HG03342 (cell line): ENCODE measurements at regions not wholly inside any gene's neighbourhood (a gene's known extent, or its start where the extent isn't known, plus 50 kb on each side); places are given as distances from the start of the nearest gene placed in this dataset.
"Not testable (repeated sequence)": the region's sequence is repeated elsewhere in the genome, so short reads cannot be mapped to it uniquely, and the experiment has no call there.

Source experiments
- ATAC-seq: cut with Tn5 transposase; IDR thresholded peaks from one replicate; pipeline ENCODE4 v1.9.1; 2021; ENCODE audit warnings: mild to moderate bottlenecking, moderate library complexity; ENCODE audit not compliant: unreplicated experiment

- ATAC-seq: no peak
Measured at GRCh38 chr6:167407239-167408064, 82.6 kb downstream of the TTLL2 start.

DNA sequence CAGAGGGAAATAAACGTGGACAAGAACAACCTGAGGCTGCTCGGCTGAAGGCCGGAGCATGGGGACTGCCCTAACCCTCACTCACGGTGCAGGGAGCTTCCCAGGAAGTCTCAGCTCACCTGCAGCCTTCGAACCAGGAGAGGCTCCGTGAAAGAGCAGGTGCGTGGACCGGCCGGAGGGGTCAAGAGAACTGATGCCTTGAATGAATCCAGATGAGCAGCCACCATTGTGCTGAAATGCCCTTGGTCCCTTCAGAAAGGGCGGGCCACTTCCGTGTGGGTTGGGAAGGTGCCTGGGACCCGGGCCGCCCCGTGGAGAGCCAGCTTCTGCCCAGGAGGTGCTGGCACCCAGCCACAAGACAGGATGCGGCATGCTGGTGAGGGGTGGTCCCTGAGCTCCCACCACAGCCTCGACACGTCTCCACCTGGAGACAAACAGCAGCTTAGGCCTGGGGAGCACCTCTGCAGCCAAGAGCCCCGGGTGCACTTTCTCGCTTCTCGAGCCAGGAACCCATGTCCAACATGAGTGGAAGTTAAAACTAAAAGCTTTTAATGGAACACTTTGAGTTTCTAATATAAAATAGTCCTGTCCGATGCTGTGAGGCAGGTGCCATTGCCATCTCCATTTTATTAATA lies 83.5 kb downstream of the TTLL2 start:
- ATAC-seq: no peak

DNA sequence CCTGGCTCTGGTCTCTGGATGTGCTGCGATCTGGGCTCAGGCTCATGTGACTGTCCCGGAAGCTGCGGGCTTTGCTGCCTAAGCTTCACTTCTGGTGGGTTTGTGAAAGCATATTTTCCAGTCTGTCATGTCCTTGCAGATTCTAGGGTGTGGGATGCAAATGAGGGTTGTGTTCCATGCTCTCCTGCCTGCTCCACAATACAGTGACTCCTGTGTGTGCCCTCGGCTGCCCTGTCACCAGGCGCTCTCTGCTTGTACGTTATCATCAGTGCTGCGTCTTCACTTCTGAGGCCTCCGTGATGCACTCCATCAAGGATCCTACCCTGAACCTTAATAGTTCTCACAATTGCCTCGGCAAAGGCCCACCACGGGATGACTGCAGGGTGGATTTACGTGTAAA lies 84.2 kb downstream of the TTLL2 start:
- no peak for ATAC-seq

- ATAC-seq: no peak
Measured at GRCh38 chr6:167409694-167410093, 84.8 kb downstream of the TTLL2 start.

GRCh38 chr6:167410462-167410861 lies 85.6 kb downstream of the TTLL2 start:
- no peak for ATAC-seq

- ATAC-seq: no peak
Measured at GRCh38 chr6:167412506-167412905, 87.6 kb downstream of the TTLL2 start.

- ATAC-seq: no peak
Measured at GRCh38 chr6:167415441-167415961, 90.6 kb downstream of the TTLL2 start.

DNA sequence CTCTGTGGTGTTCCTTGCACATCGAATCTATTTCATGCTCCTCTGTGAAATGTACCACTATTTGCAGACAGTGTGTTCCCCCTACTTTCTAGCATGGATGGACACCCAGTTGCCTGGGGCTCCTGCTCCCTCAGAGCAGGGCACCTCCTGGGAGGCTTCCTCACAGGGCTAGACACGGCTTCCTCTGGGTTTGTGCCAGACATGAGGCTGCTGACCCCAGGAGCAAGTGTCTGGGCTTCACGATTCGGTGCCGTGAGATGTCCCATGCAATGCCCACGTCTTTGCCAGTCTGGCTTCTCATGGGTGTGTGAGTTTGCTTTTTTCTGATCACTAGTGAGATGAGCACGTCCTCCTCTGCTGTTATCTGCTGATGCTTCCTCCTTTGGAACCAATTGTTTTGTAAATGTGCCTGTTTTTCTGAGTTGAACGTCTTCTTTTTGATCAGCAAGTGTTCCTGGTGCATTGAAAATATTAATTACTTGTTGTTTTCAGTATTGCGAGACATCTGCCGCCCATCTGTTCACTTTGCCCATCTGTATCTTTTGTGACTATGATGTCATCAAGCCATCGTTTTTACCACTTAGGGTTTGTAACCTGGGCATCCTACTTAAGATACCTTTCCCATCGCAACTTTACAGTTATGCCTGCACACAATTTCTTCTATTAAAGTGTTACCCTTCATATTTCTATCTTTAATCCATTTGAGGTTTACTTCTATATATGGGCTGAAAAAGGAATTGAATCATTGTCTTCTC lies 92.0 kb downstream of the TTLL2 start:
- no peak for ATAC-seq

- no peak for ATAC-seq
Measured at GRCh38 chr6:167420177-167420576, 95.3 kb downstream of the TTLL2 start.

DNA sequence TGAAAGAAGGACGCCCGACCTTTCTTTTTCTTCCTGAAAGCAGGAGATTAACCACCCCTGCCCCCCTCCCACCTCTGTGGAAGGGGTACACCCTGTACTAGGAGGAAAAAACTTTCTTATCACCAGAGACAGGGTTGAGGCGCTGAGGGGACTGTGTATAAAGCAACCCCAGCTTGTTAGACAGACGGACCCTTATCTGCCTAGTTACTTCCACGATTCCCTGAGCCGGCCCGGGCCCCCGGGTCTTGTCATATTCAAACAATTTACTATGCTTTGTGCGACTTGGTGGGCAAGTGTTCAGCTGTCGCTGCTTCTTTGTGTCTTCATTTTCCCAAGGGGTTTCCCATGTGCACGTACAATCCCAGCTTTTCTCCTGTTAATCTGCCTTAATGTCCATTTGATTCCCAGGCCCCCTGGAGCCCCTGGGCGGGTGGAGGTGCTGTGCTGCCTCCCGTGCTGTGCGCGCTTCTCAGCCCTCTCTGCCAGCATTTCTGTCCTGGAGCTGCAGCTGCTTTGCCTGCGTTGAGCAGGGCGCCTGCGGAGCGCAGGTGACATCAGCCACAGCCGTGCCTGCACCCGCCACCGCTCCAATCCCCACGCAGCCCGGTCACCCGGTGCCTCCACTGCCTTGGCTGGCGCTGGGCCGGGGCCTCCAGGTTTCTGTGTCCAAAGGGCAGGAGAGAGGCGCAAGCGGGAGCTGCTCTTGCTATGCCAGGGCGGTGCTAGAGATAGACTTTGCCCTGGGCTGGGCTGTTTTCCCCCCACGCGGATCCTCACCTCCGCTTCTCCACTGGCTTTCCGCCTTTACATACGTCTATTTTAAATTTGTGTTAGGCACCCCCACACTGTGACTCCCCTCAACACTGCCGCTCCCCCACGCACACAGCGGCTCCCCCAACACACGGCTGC lies 96.2 kb downstream of the TTLL2 start:
- ATAC-seq: no peak

DNA sequence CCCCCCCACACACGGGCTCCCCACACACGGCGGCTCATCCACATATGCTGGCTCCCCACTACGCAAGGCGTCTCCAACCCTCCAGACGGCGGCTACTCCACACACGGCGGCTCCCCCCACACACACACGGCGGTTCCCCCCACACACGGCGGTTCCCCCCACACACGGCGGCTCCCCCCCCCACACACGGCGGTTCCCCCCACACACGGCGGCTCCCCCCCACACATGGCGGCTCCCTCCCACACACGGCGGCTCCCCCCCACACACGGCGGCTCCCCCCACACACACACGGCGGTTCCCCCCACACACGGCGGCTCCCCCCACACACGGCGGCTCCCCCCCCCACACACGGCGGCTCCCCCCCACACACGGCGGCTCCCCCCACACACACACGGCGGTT lies 97.1 kb downstream of the TTLL2 start:
- not testable (repeated sequence) for ATAC-seq

- ATAC-seq: no peak
Measured at GRCh38 chr6:167422934-167423333, 98.0 kb downstream of the TTLL2 start.

GRCh38 chr6:167424060-167424673 lies 99.3 kb downstream of the TTLL2 start:
- no peak for ATAC-seq

DNA sequence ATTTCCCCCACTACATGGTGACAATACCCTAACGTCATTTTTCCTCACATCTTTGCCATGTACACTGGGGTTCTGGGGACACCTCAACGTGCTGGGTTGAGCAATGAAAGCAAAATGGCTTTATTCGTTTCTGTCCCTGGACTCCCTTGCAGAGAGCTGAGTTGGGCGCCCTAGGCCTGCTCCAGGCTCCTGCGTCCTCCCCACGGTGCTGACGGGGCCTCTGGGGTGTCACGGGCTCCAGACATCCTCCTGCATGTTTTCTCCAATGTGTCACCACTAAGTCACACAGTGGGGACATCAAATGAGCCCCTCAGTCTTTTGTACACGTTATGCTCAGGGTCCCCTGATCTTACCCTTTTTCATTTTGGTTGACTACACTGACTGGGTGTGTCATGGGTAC lies 99.8 kb downstream of the TTLL2 start:
- no peak for ATAC-seq

DNA sequence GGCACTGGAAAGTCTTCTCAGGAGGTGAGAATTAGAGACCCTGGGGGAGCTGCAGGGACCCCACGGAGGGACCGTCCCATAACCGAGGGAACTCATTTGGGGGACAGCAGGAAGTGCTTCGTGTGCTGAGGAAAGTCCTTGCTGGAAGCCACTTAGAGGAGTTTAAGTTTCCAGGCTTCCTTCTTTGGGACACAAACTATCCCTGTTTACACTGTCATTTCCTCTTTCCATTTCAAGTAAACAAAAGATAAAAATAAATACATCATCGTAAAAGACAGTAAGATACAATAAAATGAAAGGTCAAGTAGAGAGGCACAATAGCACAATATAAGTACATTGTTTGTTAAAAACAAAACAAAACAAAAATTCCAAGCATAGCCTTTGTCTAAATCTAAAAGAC lies 101.2 kb downstream of the TTLL2 start:
- ATAC-seq: no peak

DNA sequence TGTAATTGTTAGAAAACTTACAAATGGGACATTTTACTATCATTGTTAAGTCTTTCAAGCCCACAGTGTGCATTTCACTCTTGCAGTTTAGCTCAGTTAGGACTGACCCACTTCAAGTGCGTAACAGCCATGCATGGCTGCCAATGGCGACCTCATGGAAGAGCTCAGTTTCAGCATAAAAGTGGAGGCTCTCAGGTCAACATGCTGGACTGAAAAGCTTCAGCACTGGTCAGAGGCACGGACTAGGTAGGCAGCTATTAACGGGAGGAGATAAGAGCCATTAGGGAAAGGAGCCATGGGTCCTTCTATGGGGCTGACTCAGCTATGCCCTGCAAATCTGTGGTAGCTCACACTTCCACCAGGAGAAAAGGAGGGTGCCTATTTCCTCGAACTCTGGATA lies 101.8 kb downstream of the TTLL2 start:
- ATAC-seq: no peak

GRCh38 chr6:167428664-167429333 lies 103.9 kb downstream of the TTLL2 start:
- no peak for ATAC-seq

GRCh38 chr6:167429353-167429752 lies 104.5 kb downstream of the TTLL2 start:
- no peak for ATAC-seq

DNA sequence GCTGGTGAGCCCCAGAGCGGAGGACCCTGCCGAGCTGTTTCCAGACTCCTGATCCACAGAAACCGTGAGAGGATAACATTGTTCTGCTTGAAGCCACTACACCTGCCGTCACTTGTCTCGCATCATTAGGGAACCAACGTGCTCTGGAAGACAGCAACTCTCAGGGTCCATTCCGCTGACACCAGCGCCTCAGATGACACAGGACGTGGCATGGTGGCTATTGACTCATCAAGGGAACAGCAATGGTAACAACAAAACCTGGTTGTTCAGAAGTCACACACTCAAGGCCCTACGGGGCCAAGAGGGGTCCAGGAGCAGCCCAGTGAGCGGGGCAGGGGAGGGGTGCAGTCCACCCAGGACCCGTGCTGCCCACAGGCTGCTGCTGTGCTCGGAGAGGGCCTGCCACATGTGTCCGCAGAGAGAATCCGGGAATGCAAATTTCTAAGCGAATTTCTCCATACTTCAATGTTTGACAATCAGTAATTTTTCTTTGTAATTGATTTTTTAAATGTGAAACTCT lies 110.4 kb downstream of the TTLL2 start:
- ATAC-seq: no peak
